NCI-H2227 (cell line): ENCODE measurements at regions not wholly inside any gene's neighbourhood (a gene's known extent, or its start where the extent isn't known, plus 50 kb on each side); places are given as distances from the start of the nearest gene placed in this dataset.

Source experiments
- DNase-seq: peaks from one replicate; lab custom pipeline; 2025; ENCODE audit not compliant: unreplicated experiment; lab: John Stamatoyannopoulos, UW

DNA sequence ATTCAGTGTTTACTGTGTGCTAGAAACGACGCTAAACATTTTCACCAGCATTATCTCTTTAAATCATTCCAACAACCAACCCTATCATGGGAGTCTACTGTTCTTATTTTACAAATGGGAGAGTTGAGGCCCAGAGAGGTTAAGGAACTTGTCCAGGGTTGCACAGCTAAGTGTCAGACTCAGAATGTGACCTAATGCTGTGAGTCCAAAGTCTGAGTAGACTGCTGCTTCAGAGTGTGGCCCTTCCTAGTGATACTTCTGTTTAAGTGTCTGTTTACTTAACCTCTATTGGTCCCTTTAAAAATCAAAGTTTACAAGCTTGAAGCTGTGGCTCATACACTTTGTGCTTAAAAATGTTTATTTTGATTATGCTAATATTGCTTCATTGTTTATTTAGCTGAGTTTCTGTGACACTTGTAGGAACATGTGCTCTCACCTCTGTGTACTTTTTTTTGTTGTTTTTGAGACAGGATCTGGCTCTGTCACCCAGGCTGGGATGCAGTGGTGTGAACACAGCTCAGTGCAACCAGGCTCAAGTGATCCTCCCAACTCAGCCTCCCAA lies 84.4 kb upstream of the SYPL1 start:
- DNase-seq = no peak

DNA sequence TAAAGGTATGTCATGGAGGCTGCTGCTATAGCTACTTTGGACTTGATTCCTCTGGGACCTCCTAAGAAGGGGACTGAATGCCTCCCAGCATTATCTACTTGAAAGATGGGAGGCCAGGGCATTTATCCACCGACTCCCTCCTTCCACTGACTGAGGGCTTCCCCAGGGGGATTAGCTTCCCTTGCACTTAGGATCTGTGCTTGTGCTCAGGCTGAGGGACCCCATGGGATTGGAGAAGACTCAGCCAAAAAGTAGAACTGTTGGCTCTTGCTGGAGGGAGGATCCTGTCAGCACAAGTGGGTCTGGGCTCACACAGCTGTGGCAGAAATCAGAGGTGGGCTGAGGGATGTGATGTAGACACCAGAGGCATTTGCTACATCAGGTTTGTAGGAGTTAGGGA lies 81.5 kb upstream of the SYPL1 start:
- DNase-seq = no peak

DNA sequence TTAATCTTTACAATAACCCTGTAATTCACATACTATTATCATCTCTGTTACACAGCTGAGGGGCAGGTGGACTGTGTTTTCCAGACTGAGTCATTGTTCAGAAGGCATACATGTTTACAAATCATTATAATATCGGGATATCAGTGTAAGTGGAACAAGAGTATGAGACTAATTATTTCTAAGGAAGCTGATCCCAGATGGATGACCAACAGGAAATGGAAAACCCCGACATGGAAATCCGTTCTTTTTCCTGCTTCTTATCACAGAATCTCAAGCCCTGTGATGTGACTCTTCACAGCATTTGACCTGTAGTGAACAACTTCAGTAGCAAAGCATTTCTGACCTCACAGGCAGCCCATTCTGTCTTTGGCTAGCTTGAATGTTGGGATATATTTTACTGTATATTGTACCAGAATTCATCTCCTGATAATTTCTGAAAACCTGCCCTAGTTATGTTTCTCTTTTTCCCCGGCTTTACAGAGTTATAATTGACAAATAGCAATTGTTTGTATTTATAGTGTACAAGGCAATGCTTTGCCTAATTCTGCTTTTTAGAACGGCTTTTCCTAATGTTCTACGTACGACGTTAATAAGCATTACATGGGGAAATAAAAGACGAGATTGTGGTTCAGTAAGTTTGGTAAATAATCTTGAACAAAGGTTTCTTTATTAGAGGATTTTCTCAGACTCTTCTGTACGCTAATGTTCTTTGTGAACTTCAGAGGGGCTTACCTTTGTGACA lies 78.6 kb upstream of the SYPL1 start:
- DNase-seq = no peak

GRCh38 chr7:106187613-106188350 lies 75.7 kb upstream of the SYPL1 start:
- no peak for DNase-seq

DNA sequence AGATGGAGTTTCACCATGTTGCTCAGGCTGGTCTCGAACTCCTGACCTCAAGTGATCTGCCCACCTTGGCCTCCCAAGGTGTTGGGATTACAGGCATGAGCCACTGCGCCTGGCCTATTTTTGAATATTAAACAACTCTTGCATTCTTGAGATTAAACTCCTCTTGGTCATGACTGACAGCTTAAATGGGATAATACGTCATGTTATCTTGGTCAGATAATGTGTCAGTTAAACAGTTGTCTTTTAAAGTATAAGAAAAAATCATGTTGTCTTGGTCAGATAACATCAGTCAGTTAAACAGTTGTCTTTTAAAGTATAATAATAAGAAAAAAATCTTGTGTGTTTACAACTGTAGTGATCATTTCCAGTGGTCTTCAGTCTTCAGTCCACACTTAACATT lies 73.6 kb upstream of the SYPL1 start:
- DNase-seq = no peak

DNA sequence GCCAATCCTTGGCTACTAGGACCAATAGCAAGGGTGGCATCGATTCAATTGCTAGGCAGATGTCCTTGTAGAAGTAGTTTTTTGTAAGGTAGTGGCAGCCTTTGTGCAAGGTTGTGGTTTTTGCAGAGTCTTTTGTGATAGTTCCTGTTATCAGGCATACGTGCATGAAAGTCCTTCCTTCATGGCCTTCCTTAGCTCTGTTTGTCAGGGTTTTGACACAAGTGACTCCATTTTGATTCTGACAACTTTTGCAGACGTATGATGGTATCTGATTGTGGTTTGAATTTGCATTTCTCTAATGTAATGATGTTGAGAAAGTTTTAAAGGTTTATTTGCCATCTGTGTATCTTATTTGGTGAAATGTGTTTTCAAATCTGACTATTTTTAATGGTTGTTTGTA lies 71.8 kb upstream of the SYPL1 start:
- no peak for DNase-seq

DNA sequence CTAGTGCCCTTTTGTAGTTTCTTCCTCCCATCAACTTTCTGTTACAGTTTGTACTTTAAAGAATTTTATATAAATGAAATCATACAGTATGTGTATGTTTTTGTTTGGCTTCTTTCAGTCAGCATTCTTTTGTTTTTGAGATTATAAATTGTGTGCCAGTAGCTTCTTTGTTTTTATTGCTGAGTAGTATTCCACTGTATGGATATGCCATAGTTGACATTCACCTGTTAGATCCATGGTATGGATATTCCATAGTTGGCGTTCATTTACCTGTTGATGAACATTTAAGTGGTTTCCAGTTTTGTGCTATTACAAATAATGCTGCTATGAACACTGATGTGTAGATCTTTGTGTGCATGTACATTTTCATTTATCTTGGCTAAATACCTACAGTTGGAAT lies 70.8 kb upstream of the SYPL1 start:
- DNase-seq = no peak

DNA sequence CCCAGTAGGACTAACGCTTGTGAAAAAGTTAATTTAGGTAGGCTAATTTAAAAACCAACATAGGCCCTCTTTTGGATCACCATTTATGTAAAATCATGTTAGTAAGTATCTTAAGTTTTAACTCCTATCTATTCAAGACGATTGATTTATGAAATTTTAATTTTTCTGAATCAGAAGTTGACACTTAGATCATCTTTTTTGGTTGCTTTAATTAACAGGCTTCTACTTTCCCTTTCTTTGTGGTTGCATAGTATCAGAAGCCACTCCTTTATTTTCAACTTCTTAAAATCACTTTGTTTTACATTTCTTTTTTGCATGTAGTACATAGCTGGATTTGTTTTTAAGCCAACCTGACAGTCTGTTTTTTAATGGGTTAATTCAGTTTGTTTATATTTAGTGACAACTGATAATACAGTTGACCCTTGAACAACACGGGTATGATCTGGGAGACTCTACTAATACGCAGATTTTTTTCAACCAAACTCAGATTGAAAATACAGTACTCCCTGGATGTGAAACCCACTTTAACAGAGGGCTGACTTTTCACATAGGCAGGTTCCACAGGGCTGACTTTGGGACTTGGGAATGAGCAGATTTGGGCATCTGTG lies 69.7 kb upstream of the SYPL1 start:
- DNase-seq = no peak

DNA sequence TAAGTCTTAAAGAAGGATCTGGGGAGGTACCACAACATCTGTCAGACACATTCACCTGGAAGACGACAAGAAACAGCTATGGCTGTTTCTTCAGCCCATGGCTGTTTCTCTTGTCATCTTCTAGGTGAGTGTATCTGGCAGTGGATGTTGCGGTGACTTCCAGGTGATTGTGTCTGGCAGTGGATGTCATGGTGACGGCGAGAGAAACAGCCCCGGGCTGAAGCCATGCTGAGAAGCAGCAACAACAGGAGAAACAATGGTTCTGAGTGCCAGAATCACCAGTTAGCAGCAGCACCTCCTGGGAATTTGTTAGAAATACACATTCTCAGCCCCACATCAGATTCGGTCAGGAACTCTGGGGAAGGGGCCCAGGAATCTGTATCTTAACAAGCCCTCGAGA lies 68.6 kb upstream of the SYPL1 start:
- DNase-seq = no peak

GRCh38 chr7:106179256-106179655 lies 67.1 kb upstream of the SYPL1 start:
- DNase-seq = no peak

- DNase-seq = no peak
Observed at GRCh38 chr7:106178593-106179134, 66.6 kb upstream of the SYPL1 start.

- no peak for DNase-seq
Observed at GRCh38 chr7:106177738-106178592, 65.9 kb upstream of the SYPL1 start.

- DNase-seq = no peak
Observed at GRCh38 chr7:106177300-106177690, 65.2 kb upstream of the SYPL1 start.

GRCh38 chr7:106176414-106177299 lies 64.5 kb upstream of the SYPL1 start:
- peak; percentile 89 for DNase-seq

DNA sequence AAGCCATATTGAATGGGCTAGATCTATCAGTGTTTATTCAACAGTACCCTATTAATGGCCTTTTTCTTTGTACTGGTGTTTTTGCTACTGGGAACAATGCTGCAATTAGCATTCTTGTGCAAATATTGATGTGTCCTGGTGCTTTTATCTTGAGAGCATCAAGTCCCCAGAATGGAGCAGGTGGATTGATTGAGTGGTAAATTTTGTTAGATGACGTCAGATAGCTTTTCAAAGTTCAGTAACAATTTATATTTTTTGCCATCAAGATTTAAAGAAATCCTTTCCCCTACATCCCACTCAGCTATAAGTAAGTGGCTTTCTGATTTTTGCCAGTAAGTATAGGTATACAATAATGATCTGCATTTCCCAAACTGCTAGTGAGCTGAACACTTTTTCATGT lies 63.4 kb upstream of the SYPL1 start:
- no peak for DNase-seq

DNA sequence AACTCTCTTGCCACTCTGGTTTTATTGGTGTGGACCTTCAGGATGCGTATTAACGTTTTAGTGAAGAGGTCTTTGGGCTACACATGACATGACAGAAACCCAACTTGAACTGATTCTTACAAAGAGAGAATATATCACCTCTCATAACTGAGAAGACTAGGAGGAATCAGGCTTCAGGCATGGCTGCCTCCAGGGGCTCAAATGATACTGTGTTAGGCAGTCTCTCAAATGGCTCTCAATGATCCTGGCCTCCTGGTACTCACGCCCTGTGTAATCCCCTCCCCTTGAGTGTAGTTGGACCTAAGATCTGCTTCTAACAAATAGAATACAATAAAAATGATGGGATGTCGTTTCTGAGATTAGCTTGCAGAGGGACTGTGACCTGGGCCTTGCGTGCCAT lies 58.5 kb upstream of the SYPL1 start:
- no peak for DNase-seq

GRCh38 chr7:106169821-106170610 lies 57.9 kb upstream of the SYPL1 start:
- DNase-seq = no peak

DNA sequence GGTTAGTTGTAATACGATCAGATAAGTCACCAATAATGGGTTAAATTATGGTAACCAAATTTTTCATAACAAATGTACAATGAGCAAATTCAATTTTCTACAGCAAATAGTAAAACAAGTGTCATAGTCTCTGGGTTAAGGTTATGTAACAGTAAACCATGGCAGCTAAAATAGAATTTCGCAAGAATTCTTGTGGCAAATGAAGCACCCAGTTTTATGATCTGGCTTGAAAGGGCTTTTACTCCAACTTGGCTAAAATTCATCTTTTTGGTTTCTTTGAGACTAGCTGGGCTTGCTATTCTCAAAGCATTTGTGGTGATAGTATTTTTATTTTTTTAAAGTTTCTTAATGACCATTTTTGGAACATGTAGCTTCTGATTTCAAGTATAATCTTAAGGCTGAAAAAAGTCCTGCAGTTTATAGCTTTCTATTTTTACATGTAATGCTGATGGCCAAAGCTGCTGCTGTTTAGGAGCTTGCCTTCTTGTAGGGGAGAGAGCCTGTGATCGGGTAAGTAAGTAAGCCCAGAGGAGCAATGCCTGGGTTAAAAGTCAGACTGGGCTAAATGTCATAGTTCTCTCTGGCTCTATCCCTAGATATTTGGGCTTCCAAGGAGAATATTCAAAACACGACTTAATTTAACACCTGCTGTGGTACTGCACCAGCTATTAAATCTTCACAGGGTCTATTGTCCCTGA lies 55.5 kb upstream of the SYPL1 start:
- DNase-seq = no peak
